HG02759 (cell line): ENCODE measurements at regions not wholly inside any gene's neighbourhood (a gene's known extent, or its start where the extent isn't known, plus 50 kb on each side); places are given as distances from the start of the nearest gene placed in this dataset.

Experiments
- ATAC-seq: cut with Tn5 transposase; IDR thresholded peaks from one replicate; pipeline ENCODE4 v1.9.1; 2021; ENCODE audit warnings: mild to moderate bottlenecking, moderate library complexity; ENCODE audit not compliant: unreplicated experiment

DNA sequence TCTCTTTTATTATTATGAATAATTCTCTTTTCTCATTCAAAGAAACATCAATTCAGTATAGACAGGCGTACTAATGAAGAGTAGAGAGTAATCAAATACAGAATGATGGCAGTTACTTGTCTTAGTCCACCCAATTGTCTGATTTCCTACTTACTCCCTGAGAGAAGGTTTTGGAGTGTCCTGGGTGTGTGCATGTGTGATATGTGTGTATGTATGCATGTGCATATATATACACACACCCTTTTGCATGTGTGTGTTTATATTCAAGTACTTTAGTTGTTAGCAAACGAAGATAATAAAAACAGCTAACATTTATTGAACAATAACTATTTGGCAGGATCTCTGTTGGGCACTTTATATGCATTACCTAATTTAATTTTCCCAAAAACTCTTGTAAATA is 63.2 kb upstream of the CCDC190 start:
- ATAC-seq: no peak

GRCh38 chr1:162922201-162922600 is 61.2 kb upstream of the CCDC190 start:
- ATAC-seq: no peak

DNA sequence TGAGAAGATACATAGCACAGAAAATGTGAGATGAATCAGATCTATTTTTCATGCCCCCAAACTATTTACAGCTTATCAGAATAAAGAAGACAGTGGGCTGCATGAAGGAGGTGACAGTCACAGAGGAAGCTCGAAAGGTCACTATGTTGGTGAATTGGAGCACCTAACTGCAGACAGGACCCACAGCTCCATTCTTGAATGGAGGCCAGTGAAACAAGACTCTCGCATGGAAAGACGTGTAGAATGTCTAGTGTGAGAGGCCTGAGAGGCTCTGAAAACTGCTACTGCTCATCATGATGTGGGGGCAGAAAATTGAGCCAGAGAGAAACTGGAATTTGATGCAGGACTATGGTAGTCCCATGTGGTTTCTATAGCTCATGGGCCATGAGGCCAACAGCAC is 60.3 kb upstream of the CCDC190 start:
- ATAC-seq: no peak

DNA sequence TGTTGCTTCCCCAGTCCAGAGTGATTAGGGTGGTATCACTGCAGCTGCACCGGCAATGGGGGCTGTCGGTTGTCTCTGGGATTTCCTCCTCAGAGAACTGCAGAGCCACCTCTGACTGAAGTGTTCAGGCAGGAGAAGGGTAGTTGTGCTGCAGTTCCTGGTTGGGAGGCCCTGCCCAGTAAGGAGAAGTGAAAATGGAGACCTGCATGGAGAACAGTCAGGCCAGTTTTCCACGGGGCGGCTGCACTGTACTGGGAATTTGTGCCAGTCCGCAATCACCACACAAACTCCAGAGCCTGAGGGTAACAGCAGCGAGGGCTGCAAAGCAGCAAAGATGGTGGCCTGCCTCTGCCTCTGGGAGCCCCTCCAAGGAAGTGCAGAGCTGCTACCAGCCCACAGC is 58.1 kb upstream of the CCDC190 start:
- no peak for ATAC-seq

DNA sequence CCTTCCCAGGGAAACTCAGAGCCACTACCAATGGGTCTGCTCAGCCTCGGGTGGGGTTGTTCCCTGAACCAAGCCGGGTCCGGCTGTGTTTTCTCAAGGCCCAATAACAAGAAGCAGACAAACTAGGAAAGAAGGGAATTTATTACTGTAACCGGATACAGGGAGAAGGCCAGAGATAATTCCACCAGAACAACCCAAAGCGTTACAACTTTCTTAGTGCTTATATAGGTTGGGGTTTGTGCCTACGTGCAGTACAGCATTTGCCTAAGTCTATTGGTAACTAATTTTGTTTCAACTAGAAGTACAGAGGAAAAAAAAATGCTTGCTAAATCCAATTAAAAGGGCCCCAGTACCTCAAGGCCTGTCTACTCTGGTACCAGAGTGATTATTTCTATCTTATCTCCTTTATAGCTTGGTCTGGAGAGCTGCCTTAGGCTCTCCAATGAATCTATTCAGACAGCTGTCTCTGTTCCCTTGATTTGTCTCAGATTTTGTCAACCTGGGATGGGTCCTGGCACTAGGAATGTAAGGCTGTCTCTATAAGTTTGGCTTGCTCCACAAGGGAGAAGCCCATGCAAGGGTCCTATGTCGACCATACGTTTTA is 57.3 kb upstream of the CCDC190 start:
- ATAC-seq: no peak

- ATAC-seq: no peak
Observed at GRCh38 chr1:162916821-162917613, 56.0 kb upstream of the CCDC190 start.

DNA sequence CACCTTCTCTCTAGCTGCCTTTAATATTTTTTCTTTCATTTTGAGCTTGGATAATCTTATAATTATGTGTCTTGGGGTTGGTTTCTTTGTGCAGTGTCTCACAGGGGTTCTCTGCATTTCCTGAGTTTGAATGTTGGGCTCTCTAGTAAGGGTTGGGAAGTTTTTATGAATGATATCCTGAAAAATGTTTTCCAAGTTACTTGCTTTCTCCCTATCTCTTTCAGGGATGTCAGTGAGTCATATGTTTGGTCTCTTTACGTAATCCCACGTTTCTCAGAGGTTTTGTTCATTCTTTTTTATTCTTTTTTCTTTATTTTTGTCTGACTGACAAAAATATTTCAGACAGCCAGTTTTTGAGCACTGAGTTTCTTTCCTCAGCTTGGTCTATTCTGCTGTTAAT is 55.4 kb upstream of the CCDC190 start:
- ATAC-seq: no peak

GRCh38 chr1:162914601-162915000 is 53.6 kb upstream of the CCDC190 start:
- no peak for ATAC-seq

DNA sequence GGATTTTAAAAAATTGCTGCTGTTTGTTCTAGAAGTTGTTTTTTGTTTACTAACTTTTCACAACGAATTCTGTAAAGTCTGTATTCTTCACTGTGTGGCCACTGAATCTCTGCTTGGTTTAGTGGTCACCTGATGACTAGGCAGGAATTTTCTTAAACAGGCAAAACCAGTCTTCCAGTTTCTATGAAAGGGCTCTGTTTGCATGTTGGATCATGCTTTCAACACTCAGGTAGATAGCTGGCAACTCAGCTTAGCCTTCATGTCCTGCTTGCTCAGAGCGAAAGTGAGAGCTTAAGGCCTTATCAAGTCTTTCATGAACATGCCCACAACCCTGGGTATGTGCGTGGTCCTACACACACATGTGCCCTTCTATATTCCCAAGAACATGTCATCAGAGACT is 52.4 kb upstream of the CCDC190 start:
- ATAC-seq: no peak

DNA sequence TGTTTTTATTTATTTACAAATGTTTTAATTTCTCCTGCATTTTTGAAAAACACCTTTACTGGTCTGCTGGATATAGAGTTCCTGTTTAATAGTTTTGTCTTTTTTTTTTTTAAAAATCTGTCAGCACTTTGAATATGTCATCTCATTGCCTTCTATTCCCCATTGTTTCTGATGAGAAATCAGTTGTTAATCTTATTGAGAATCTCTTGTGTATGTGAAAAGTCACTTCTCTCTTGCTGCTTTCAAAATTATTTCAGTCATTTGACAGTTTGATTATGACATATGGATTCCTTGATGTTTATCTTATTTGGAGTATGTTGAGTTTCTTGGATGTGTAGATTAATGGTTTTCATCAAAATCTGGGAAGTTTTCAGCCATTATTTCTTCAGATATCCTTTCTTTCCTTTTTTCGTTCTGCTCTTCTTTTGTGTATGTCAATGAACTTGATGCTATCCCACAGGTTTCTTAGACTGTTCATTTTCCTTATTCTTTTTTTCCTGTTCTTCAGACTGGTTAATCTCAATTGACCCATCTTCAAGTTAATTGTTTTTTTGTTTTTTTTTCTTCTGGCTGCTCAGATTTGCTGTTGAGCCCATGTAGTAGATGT is 51.2 kb upstream of the CCDC190 start:
- ATAC-seq: no peak
